C4-2B (cell line): ENCODE measurements at regions not wholly inside any gene's neighbourhood (a gene's known extent, or its start where the extent isn't known, plus 50 kb on each side); places are given as distances from the start of the nearest gene placed in this dataset.

ENCODE experiments used
- H3K27ac ChIP-seq: fragments of 450-650 bp; 2 replicates; pipeline ENCODE4 v1.5.1; 2017
- CTCF ChIP-seq: fragments of 450-650 bp; conservative IDR thresholded peaks from 2 replicates; pipeline ENCODE4 v1.5.1; 2017; ENCODE audit warnings: mild to moderate bottlenecking
- ZFX ChIP-seq: fragments of 450-650 bp; IDR thresholded peaks from 2 replicates; pipeline ENCODE4 v1.6.1; 2017

GRCh38 chr6:50939931-50940330 lies 121.3 kb downstream of the TFAP2B start:
- no peak overlapping the region for H3K27ac ChIP-seq
- TF ChIP-seq ZFX (no peak), CTCF (no peak)

- H3K27ac ChIP-seq = no peak overlapping the region
- no peak for TF ChIP-seq CTCF
- no peak for TF ChIP-seq ZFX
These were observed 127.1 kb downstream of the TFAP2B start for GRCh38 chr6:50945789-50946188.

- H3K27ac ChIP-seq = no peak overlapping the region
- TF ChIP-seq ZFX (no peak), CTCF (no peak)
These were observed 133.6 kb downstream of the TFAP2B start for GRCh38 chr6:50952092-50952907.

GRCh38 chr6:50956014-50956413 lies 137.3 kb downstream of the TFAP2B start:
- no peak for TF ChIP-seq ZFX
- TF ChIP-seq CTCF = no peak

GRCh38 chr6:50958148-50958697 lies 139.6 kb downstream of the TFAP2B start:
- TF ChIP-seq ZFX = no peak
- no peak for TF ChIP-seq CTCF
- no peak overlapping the region for H3K27ac ChIP-seq

More at GRCh38 chr6:50956014-50956413, 137.3 kb downstream of the TFAP2B start:
- H3K27ac ChIP-seq = no peak overlapping the region

- TF ChIP-seq ZFX (no peak), CTCF (no peak)
- H3K27ac ChIP-seq = no peak overlapping the region
These were observed 140.5 kb downstream of the TFAP2B start for GRCh38 chr6:50959081-50959641.

GRCh38 chr6:50961611-50962010 lies 142.9 kb downstream of the TFAP2B start:
- no peak overlapping the region for H3K27ac ChIP-seq
- TF ChIP-seq ZFX (no peak), CTCF (no peak)
